Erythroblast (primary cell): ENCODE measurements at regions not wholly inside any gene's neighbourhood (a gene's known extent, or its start where the extent isn't known, plus 50 kb on each side); places are given as distances from the start of the nearest gene placed in this dataset.
"Not testable (repeated sequence)": the region's sequence is repeated elsewhere in the genome, so short reads cannot be mapped to it uniquely, and the experiment has no call there.

Source experiments
- DNase-seq, 2 experiments: peaks; one replicate each; lab custom pipeline; 2025; lab: John Stamatoyannopoulos, UW
- GATA1 ChIP-seq: IDR thresholded peaks from 2 replicates; pipeline ENCODE4 v1.6.1; 2011; ENCODE audit warnings: low read depth, mild to moderate bottlenecking, control low read depth, low read length, moderate library complexity
- POLR2A ChIP-seq: IDR thresholded peaks from 2 replicates; pipeline ENCODE4 v1.6.1; 2011; ENCODE audit warnings: mild to moderate bottlenecking, low read length

DNA sequence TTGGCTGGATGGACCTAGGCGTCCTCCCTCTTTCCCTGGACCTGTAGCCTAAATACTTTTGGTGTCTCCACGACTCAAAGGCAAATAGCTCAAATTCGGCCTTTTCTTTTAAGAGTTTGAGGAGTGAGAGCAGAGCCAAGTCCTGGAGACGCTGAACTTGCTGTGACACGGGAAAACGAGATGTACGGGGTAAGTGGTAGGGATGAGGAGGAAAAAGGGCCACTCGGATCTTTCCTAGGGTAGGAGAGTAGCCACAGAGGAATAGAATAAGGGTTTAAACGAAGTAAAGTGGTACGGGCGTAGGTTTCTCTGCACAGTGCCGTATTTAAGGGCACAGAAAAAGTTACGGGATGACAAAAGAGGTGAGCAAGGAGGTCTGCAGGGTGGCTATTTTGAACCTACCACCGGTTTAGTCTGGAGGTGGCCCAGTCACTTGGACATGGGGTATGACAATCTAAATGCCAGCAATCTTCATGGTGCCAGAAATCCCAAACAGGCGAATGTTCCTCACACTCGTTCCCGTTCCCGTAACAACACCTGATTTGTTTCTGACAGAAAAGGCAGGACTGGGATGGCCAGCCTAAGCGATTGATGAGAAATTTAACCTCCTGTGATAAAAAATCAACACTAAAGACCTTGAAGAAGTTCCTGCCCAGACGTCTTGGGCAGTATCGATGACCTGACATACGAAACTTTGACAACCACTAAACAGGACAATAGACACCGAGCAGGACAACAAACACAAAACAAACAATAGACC lies 149.3 kb downstream of the TRIM27 start:
- DNase-seq, result no peak

DNA sequence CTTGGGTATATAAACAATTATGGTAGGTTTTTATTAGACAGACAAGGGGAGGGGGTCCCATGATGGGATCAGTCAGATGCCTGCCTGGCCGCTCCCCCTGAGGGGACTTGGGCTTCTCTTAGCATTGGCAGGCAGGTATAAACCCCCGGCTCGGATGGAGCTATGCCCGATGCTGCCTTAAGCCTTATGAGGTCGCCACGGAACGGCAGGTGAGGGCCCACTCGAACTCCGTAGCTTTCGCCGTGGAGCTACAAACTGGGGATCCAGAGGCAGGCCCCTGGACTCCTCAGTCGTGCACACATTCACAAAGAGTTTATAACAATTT lies 148.8 kb downstream of the TRIM27 start:
- DNase-seq, result no peak
- TF ChIP-seq GATA1 (no peak), POLR2A (no peak)

More for the DNA sequence above, 149.3 kb downstream of the TRIM27 start:
- no peak for TF ChIP-seq GATA1
- no peak for TF ChIP-seq POLR2A

GRCh38 chr6:28775405-28776129 lies 148.2 kb downstream of the TRIM27 start:
- DNase-seq, result no peak
- TF ChIP-seq GATA1 (no peak), POLR2A (no peak)

DNA sequence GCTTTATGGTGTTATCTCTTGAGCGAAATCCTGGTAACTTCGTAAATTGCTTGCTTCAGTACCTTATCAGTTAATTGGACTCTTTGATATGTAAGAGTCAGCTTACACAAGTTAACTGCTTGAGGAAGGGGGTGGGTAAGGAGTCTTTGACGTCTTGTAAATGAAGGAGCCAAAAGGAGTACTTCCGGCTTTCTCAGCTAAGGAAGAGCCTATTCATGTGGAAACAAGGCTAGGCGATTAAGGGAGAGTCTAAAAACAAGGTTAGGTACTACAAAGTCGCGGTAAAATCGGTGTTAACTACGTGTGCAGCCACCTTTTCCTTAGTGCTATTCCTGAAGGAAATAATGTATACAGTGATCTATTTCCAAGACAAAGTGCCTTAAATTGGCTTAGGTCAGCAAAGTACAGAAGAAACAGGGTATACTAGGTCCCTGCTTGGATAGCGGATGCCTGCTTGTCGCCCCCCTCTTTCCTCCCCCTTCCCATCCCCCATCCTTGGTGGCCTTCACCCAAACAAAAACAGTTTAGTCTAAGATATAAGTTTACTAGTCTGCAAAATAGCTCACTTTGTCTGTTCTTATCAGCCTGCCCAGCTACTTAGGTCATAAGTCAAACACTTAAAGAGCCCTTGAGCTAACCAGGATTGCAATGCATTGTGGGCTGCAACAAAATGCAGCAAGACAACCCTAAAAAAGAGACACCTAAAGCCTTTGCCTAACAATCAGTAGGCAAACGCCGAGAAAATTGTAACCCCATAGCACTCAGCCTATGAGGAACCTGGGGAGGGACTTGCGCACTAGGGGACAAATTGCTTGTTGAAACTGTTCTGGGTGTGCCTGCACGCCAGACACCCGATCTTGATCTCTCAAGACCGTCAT lies 147.3 kb downstream of the TRIM27 start:
- DNase-seq, result peak; percentile 8 to 23
- no peak for TF ChIP-seq GATA1
- TF ChIP-seq POLR2A, result no peak

GRCh38 chr6:28777147-28777461 lies 146.7 kb downstream of the TRIM27 start:
- no peak for TF ChIP-seq GATA1
- no peak for TF ChIP-seq POLR2A
- no peak for DNase-seq

- no peak for DNase-seq
- TF ChIP-seq POLR2A (no peak), GATA1 (no peak)
These were observed 141.6 kb downstream of the TRIM27 start for GRCh38 chr6:28782113-28782673.

DNA sequence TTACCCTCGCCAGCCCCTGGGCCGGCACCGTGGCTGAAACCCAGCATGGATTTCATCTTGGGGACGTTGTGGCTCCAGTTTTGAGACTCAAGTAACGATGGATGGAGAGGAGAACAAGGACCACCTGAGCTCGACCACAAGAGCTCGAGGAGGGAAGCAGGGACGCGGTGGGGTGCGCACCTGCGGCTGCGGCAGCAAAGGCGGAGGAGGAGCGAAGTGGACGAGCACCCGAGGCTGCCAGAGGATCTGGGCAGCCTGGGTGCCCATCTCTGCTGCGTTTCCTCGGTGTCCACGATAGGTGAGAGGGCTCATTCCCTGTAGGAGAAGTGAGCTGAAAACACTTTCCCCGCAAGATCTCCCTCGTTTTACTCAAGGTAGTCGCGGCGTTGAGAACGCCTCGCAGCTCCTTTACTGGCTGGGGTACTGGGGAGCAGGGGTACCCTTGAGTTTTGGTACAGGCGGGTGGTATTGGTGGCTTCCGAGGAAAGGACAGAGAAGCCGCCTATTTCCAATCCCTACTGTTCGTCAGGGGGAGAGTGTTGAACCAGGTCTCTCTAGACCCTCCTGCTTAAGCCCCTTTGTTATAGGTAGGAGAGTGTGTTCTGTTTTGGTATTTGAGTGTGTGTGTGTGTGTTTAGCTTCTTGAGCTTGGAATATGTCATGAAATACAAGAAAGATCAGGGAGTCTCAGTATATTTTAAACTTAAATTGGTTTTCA lies 137.7 kb downstream of the TRIM27 start:
- DNase-seq, result no peak
- TF ChIP-seq POLR2A (no peak), GATA1 (no peak)

- DNase-seq, result peak; percentile 79 to 84
- TF ChIP-seq POLR2A, result no peak
- TF ChIP-seq GATA1, result no peak
These were observed 134.2 kb downstream of the TRIM27 start for GRCh38 chr6:28789553-28790083.

GRCh38 chr6:28791002-28791383 lies 132.8 kb downstream of the TRIM27 start:
- DNase-seq, result no peak
- TF ChIP-seq GATA1, result no peak
- TF ChIP-seq POLR2A, result no peak

DNA sequence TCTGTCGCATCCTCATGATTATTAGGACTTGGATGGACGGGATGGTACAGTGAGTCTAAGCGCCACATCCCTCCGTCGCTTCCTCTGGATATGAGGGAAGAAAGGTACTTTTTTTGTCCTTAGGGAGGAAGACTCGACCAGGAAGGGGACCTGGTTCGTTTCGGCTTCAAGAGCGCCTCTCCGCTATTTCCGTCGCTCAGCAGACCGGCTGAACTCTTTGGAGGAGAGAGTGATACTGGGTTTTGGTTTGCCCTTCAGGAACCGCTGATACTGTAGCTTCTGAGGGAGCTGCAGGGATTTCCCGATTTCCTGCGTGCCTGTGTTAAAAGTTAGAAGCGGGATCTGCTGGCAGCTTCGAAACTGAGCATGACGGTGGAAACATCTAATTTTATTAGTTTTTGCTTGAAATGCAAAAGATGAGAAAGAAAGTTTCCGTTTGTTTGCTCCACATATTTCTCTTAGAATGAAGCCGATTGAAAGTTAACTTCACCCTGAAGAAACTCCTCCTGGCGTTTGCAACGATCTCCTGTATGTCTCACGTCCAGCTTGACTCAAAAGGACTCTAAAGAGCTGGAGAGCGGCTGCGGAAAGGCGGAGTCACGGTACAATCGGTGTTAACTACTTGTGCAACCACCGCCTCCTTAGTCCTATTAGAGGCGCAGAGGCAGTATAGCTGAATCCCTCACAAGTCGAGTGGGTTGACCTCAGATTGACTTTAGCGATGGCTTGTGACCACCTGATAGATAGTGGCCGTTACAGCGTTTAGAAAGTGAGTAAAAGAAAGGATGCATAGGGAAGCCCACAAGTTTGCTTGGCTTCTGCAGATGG lies 129.4 kb downstream of the TRIM27 start:
- peak; percentile 36 to 39 for DNase-seq
- no peak for TF ChIP-seq GATA1
- TF ChIP-seq POLR2A, result no peak

DNA sequence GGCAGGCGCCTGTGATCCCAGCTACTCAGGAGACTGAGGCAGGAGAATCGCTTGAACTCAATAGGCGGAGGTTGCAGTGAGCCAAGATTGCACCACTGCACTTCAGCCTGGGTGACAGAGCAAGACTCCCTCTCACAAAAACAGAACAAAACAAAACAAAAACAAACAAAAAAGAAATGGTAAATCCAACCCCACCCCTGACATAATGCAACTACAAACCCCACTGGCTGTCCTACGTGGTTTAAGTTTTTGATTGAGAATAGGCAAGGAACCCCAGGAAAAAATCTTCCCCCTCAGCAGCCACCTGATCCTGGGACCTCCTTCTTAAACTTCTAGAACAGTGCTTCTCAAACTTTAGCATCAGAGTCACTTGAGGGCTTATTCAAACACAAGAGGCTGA lies 123.1 kb downstream of the TRIM27 start:
- not testable (repeated sequence) for DNase-seq
